HG02678 (cell line): ENCODE measurements at regions not wholly inside any gene's neighbourhood (a gene's known extent, or its start where the extent isn't known, plus 50 kb on each side); places are given as distances from the start of the nearest gene placed in this dataset.

Source experiments
- ATAC-seq: cut with Tn5 transposase; IDR thresholded peaks from one replicate; pipeline ENCODE4 v1.9.1; 2021; ENCODE audit warnings: mild to moderate bottlenecking, moderate library complexity; ENCODE audit not compliant: unreplicated experiment

- no peak for ATAC-seq
Measured at GRCh38 chr3:22208844-22209243, 457.8 kb upstream of the ZNF385D start.

GRCh38 chr3:22209578-22209977 lies 458.6 kb upstream of the ZNF385D start:
- ATAC-seq: no peak

GRCh38 chr3:22210693-22211092 lies 459.7 kb upstream of the ZNF385D start:
- ATAC-seq: no peak

- no peak for ATAC-seq
Measured at GRCh38 chr3:22216601-22217000, 465.6 kb upstream of the ZNF385D start.

GRCh38 chr3:22225161-22225560 lies 474.2 kb upstream of the ZNF385D start:
- ATAC-seq: no peak

- no peak for ATAC-seq
Measured at GRCh38 chr3:22228705-22229104, 477.7 kb upstream of the ZNF385D start.

GRCh38 chr3:22231061-22231460 lies 480.1 kb upstream of the ZNF385D start:
- no peak for ATAC-seq

- ATAC-seq: peak; percentile 74
Measured at GRCh38 chr3:22236490-22237270, 485.7 kb upstream of the ZNF385D start.

GRCh38 chr3:22239011-22239410 lies 488.0 kb upstream of the ZNF385D start:
- no peak for ATAC-seq

- no peak for ATAC-seq
Measured at GRCh38 chr3:22241110-22241509, 490.1 kb upstream of the ZNF385D start.

- ATAC-seq: no peak
Measured at GRCh38 chr3:22244761-22245521, 493.9 kb upstream of the ZNF385D start.

GRCh38 chr3:22245811-22246583 lies 495.0 kb upstream of the ZNF385D start:
- no peak for ATAC-seq

GRCh38 chr3:22249658-22250057 lies 498.6 kb upstream of the ZNF385D start:
- ATAC-seq: no peak

GRCh38 chr3:22257252-22257651 lies 506.2 kb upstream of the ZNF385D start:
- ATAC-seq: no peak

- ATAC-seq: no peak
Measured at GRCh38 chr3:22262386-22262785, 511.4 kb upstream of the ZNF385D start.

GRCh38 chr3:22263042-22263441 lies 512.0 kb upstream of the ZNF385D start:
- ATAC-seq: no peak

- no peak for ATAC-seq
Measured at GRCh38 chr3:22265403-22265802, 514.4 kb upstream of the ZNF385D start.

- ATAC-seq: no peak
Measured at GRCh38 chr3:22269831-22270230, 518.8 kb upstream of the ZNF385D start.

- no peak for ATAC-seq
Measured at GRCh38 chr3:22276351-22276750, 525.3 kb upstream of the ZNF385D start.

GRCh38 chr3:22284559-22284958 lies 533.5 kb upstream of the ZNF385D start:
- no peak for ATAC-seq

- ATAC-seq: no peak
Measured at GRCh38 chr3:22288756-22289155, 537.7 kb upstream of the ZNF385D start.

GRCh38 chr3:22292681-22293080 lies 541.7 kb upstream of the ZNF385D start:
- no peak for ATAC-seq
